NCI-H526 treated with DMSO at 0.1 percent for 48 hours (cell line): ENCODE measurements at regions not wholly inside any gene's neighbourhood (a gene's known extent, or its start where the extent isn't known, plus 50 kb on each side); places are given as distances from the start of the nearest gene placed in this dataset.

Source experiments
- DNase-seq: peaks from one replicate; lab custom pipeline; 2025; lab: John Stamatoyannopoulos, UW

GRCh38 chr3:182067423-182067822 is 355.7 kb downstream of the SOX2 start:
- no peak for DNase-seq

GRCh38 chr3:182078316-182078715 is 366.6 kb downstream of the SOX2 start:
- no peak for DNase-seq

DNA sequence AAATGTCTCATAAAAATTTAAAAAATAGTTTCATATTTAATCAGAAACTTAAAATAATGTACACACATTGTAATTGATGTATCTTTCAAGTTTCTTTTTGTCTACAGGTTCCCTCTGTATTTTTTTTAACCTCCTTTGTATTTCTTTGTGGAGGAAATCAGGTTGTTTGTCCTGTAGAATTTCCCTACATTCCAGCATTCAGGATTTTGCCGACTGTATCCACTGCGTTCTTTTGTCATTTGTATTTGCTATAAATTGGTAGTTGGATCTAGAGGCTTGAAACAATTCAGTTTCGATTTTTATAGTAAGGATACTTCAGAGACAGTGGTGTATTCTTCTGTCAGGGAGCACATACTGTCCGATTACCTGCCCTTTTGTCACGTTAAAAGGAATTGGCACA is 367.2 kb downstream of the SOX2 start:
- no peak for DNase-seq

DNA sequence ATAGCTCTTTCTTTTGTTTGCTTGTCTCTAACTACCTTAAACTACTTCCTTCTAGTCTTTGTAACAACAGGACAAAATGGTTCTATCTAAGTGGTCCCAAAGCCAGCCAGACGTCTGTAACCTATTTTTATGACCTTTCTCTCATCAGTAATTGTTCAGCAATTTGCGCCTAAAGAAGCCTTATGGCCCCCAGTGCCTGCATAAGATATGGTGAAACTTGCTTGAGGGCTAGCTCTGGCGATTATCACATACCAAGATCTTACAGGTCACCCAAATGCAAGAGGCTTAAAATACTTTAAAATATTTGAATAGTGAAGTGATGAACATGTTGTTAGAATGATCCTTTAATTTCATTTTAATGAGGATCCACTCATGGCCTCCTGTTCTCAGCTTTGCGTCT is 369.4 kb downstream of the SOX2 start:
- no peak for DNase-seq

DNA sequence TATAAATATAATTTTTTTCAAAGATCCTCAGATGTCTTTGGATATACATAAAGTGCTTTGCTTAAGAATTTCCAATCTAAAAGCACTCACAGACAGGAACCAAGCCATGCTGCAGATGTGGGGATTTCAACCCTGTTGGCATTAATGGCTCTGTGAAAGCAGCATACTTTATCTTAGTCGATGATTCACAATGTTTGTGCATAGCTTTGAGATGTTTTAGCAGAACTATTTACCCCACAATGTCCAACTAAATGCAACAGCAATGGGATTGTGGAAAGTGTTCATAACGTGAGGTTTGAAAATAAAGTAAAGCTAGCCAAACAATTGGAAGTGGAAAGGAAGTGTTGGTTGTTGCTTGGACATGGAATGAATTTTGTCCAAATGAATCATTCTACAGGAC is 371.4 kb downstream of the SOX2 start:
- DNase-seq, result no peak

GRCh38 chr3:182092662-182093262 is 381.0 kb downstream of the SOX2 start:
- DNase-seq, result peak; percentile 93

DNA sequence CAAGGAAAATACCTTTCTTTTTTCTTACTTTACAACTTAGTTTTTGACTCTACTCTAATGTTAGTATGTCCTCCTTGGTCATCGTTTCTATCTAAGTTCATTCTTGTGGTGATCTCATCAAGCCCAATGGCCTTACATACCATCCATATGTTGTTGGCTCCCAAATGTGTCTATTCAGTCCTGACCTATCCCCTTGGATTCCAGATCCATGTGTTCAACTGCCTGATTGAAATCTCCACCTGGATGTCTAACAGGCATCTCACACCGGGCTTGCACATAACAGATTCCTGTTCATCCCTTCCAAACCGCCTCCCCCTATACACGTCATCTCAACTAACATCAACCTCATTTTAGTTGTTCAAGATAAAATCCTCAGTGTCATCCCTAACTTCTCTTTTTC is 382.6 kb downstream of the SOX2 start:
- no peak for DNase-seq

DNA sequence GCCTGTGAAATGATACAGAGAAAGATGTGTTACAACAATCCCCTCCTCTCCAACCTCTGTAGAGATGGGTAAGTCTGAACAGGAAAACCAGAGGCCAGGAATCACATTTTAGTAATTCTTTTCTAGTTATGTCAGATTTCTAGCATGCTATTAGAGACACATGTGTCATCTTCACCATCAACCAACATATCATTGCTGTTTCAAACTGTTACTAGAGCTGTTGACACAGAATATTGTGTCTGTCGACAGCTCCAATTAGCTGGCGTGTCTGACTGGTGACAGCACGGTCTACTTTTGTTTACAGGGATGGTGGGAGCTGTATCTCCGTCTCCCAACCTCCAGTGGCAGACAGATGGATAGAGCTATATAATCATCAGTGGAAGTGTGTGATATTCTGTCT is 393.2 kb downstream of the SOX2 start:
- no peak for DNase-seq

DNA sequence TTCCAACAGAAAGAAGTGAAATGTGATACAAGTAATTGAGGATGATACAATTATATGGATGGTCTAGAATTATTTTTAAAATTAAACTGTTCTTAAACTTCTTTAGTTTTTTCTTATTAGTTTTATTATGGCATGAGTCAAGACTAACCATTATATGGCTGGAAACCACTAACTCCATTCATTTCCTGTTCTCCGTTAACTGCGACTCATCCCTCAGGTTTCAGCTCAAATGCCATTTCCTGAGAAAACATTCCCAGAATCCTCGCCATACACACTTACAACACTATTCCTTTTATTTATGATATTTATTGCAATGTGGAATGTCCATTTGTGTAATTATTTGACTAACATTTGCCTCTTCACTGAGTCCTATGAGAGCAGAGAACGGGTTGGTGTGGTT is 394.1 kb downstream of the SOX2 start:
- DNase-seq, result no peak

GRCh38 chr3:182108371-182108770 is 396.6 kb downstream of the SOX2 start:
- no peak for DNase-seq

- DNase-seq, result no peak
These were observed 400.2 kb downstream of the SOX2 start for GRCh38 chr3:182111967-182112366.

DNA sequence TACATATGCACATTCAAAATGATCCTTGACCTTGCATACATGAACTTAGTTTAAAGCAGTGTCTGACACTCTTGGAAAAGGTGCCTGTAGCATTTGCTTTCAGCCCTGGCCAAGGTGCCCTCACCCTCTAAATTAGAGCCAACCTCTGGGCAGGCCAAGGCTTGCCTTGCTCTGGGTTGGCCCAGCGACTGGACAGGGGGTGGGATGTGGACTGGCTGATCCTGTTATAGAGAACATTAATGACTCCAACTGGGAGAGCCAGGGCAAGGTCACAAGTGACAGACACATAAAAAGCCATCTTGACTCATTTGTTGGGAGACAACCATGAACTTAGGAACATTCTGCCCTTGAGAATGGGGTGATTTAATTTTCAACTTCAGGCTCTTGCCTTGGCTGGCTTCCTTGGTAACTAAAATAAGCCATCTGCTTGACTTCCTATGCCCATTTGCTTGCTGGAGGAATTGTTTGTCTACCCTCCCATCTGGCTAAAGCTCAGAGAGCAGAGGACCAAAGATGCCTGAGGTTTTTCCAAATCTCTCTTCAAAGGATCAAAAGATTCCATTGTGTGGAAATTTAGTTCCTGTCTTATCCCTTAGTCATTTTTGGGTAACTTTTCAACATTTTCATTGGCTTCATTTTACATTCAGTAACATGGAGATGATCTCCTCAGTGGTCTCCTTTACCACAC is 403.7 kb downstream of the SOX2 start:
- DNase-seq, result no peak

- no peak for DNase-seq
These were observed 404.7 kb downstream of the SOX2 start for GRCh38 chr3:182116386-182116785.

GRCh38 chr3:182117131-182117530 is 405.4 kb downstream of the SOX2 start:
- no peak for DNase-seq

- no peak for DNase-seq
These were observed 405.9 kb downstream of the SOX2 start for GRCh38 chr3:182117583-182117982.

- DNase-seq, result no peak
These were observed 406.3 kb downstream of the SOX2 start for GRCh38 chr3:182118066-182118465.

- DNase-seq, result no peak
These were observed 409.7 kb downstream of the SOX2 start for GRCh38 chr3:182121401-182121800.

- no peak for DNase-seq
These were observed 411.1 kb downstream of the SOX2 start for GRCh38 chr3:182122779-182123178.

DNA sequence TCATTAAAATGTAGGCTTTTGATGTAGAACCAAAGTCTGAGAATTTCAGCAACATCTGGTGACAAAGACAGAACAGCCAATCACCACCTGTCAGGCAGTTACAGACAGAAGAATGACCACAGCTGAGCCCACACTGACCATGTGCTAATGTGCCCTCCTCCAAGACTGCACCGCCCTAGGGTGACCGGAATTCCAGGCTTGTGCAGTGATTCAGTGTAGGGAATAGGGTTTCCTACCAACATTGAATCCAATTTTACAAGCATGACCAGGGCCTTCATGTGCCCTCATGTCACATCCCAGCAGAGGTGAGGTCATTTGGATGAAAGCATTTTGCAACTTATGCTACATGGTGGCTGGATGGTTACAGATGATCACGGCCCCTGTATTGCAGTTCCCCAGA is 412.5 kb downstream of the SOX2 start:
- DNase-seq, result no peak

DNA sequence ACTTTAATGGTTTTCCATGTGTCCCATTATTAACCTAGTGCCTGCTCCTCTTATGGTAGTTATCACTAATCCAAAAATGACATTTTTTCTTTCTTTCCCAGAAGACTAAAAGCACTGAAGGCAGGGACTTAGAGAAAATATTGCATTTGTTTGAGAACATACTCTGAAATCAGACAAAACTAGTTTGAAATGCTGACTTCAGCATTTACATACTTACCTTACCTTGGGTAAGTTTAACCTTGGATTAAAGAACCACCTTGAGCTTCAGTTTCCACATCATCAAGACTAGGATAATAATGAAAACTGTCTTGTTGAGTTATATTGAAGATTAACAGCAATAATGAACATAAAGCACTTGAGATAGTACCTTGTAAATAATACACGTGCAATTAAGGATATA is 413.0 kb downstream of the SOX2 start:
- DNase-seq, result no peak

- no peak for DNase-seq
These were observed 418.0 kb downstream of the SOX2 start for GRCh38 chr3:182129740-182130139.

GRCh38 chr3:182133752-182134151 is 422.0 kb downstream of the SOX2 start:
- DNase-seq, result no peak

DNA sequence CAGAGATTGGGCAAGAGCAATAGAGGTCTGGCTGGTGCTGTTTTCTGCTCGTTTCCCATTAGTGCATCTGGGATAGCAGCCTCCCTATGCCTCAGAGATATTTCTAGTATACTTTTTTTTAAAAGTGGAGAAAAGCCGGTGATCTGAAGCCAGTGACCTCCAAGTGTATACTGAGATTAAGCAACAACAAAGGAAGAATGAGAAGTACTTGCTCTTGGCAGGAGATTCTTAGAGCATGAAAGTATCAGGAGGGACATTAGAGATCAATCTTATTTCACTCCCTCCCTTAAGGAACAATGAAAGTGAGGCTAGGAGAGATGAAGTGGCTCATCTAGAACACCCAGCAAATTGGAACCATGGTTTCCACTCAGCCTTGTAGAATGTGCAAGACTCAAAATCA is 423.3 kb downstream of the SOX2 start:
- DNase-seq, result no peak
